ENCODE measurements at regions not wholly inside any gene's neighbourhood (a gene's known extent, or its start where the extent isn't known, plus 50 kb on each side); places are given as distances from the start of the nearest gene placed in this dataset.
"Not testable (repeated sequence)": the region's sequence is repeated elsewhere in the genome, so short reads cannot be mapped to it uniquely, and the experiment has no call there.

GRCh38 chr5:77869116-77869798, 93.1 kb upstream of the TBCA start:
- no peak for DNase-seq (ENCODE audit: low read depth)

- DNase-seq (ENCODE audit: low read depth): no peak
Measured at GRCh38 chr5:77867914-77868313, 91.8 kb upstream of the TBCA start.

DNA sequence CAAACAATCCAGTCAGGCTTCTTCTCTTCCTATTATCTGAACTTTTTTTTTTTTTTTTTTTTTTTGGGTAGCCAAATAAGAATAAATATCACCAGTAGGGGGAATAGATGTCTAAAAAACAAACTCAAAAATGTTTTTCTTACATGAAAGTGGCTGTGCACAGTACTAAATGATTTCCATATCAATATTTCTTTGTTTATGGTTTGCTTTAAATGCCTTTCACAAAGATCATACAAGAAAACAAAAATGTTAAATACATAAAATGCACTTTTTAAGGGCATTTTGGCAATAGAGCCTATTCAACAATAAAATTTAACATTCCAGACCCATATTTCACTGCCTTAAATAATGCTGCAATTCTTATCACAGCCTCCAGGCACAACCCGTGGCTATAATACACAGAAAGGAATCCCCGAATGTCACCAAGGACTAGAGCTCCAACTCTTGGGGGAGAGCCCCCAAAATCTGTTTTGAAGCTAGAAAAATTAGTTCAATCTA, 91.1 kb upstream of the TBCA start:
- no peak for DNase-seq (ENCODE audit: low read depth)

- no peak for DNase-seq (ENCODE audit: low read depth)
Measured at GRCh38 chr5:77866198-77866597, 90.1 kb upstream of the TBCA start.

- DNase-seq (ENCODE audit: low read depth): no peak
Measured at GRCh38 chr5:77864997-77865396, 88.9 kb upstream of the TBCA start.

DNA sequence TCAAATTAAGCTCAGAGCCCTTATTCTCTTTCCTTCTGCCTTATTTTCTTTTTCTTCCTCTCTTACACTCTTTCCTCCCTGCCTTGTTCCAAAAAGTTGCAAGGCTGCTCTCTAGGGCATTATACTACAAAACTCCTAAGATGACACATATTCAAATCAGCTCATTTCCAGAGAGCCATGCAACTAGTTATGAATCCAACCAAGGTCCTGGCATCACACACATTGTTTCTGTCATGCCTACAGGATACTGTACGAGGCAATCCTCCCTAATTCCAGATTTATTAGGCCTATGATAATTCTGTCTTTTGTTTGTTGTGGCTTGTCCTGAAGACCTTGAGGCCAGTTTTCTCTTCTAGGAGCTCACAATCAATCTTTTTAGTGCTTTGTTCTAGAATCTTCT, 87.0 kb upstream of the TBCA start:
- no peak for DNase-seq (ENCODE audit: low read depth)

GRCh38 chr5:77861576-77861975, 85.4 kb upstream of the TBCA start:
- DNase-seq (ENCODE audit: low read depth): no peak

DNA sequence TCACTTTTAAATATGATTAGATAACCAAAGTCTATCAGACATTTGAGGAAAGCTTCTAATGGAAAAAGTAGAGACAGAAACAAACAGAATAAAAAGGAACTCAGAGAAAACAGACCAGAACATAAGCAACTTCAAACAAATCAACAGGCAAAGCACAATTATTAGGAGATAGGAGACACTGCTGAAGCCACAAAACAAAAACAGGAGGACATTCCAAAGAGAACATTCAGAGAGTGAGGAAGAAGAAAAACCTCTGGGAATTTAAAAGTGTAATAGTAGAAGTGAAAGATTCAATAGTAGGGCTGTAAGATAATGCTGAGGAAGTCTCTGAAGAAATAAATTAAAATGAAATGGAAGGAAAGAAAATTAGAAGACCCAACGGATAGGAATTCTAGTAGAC, 83.2 kb upstream of the TBCA start:
- no peak for DNase-seq (ENCODE audit: low read depth)

- DNase-seq (ENCODE audit: low read depth): not testable (repeated sequence)
Measured at GRCh38 chr5:77858678-77859077, 82.5 kb upstream of the TBCA start.

DNA sequence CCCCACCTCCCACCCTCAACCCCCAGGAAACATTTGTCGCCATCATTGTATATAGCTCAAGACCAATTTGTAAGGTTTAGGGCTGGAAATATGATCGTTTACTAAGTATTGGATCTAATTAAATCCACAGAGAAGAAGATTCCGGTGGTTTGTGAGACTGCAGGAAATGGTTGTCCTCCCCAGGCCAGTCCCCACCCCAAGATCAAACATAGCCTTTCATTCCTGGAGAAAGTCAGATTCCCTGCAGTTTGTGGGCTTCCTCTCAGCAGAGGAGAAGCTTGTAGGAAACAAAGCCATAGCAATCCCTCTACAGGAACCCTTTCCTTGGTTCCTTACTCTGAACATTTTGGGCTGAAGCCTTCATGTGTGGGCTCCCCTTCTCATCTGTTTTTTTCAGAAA, 79.2 kb upstream of the TBCA start:
- no peak for DNase-seq (ENCODE audit: low read depth)

- DNase-seq (ENCODE audit: low read depth): no peak
Measured at GRCh38 chr5:77853353-77853907, 77.3 kb upstream of the TBCA start.

GRCh38 chr5:77852514-77853352, 76.6 kb upstream of the TBCA start:
- peak; percentile 28 for DNase-seq (ENCODE audit: low read depth)

DNA sequence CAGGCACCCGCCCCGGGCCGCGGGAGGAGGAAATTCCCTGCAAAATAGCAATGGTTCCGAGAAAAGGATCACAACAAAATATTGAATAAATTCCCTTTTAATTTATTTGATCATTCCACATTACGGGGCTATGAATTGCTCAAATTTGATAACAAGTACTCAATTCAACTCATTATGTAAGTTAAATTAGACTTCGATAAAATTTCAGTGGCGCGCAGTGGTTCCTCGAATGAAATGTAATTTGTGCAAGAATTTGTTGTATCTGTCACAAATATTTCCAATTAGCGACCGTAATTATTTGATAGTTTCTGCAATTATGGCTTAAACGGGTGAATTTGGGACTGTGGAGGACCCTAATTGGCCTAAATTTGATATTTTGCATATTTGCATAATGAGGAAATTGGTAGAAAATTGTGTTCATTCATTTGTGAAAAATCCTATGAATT, 76.0 kb upstream of the TBCA start:
- no peak for DNase-seq (ENCODE audit: low read depth)

- no peak for DNase-seq (ENCODE audit: low read depth)
Measured at GRCh38 chr5:77851176-77852067, 75.3 kb upstream of the TBCA start.

- DNase-seq (ENCODE audit: low read depth): no peak
Measured at GRCh38 chr5:77850536-77851175, 74.5 kb upstream of the TBCA start.

DNA sequence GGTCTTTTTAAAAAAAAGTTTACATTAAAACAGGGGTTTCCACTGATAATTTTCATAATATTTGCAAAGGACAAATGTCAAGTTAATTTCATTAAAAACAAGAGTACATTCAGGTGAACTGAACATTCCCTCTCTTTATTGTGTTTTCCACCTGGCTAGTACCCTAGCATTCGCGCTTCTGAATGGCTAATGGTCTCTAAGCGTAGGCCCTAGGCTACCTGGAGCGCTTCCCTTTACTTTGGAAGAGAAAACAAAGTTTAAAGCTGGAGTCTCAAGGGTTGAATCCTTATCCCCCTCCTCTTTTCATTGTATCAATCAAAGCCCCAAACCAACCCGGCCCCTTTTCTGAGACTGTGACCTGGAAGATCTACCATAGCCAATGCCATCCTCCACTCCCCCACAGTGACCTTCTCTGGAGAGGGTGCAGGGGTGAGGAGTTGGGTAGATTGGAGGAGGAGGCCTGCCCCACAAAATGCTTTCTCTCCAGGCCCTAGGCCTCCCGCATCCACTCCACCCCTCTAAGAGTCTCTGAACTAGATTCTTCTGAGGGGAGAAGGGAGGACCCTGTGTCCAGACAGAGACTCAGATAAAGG, 73.3 kb upstream of the TBCA start:
- DNase-seq (ENCODE audit: low read depth): no peak

DNA sequence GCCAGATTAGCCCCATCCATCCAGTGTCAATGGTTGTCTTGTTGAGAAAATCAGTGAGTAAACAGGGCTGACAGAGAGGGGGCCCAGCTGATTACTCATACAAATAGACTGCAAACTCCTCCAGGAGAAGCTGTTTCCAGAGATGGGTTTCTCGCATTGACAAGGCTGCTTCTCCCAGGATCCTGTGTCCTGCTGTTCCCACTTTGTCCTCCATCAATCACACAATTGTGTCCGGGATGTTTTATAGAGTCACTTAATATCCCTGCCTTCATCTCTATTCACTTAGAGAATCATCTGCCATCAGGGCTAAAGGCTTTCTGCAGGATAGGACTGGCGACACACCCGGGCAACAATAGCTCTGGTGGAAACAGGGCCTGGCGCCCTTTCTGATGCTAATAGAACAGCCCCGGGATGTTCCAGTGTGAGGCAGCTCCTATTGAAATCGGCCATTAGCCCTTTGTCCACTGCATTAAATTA, 71.7 kb upstream of the TBCA start:
- DNase-seq (ENCODE audit: low read depth): no peak

- no peak for DNase-seq (ENCODE audit: low read depth)
Measured at GRCh38 chr5:77847129-77847460, 71.0 kb upstream of the TBCA start.

DNA sequence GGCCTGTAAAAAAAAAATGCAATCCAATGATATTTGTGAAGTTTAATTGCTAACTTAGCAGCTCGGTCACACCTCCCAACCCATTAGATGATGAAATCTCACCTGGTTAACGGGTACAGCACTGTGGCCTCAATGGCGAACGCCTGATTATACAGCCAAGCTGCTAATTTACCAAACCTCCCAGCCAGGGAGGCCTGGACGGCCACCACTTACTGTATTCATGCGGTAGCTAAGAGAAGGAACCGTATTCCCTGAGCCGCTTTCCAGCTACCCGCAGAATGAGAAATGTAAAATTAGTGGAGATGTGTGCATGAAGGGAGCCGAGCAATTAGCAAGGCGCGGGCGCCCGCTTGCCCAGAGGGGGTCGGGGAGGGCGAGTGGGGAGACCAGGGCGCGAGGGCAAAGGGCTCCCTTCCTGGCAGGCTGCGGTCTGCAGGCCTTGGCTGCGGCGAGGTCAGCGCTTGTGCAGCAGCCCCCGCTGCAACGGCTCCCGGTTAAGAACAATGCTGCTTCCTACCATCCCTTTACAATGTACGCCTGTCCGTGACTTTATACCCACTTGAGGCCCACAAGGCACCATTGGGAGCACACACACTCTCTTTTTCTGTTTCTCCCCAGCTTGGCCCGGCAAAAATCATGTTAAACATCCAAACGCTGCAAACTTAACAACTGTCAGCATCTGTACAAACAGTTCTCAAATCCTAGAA, 70.4 kb upstream of the TBCA start:
- DNase-seq (ENCODE audit: low read depth): no peak

- DNase-seq (ENCODE audit: low read depth): no peak
Measured at GRCh38 chr5:77845324-77845646, 69.1 kb upstream of the TBCA start.
